Fibroblast of lung (primary cell): ENCODE measurements at regions not wholly inside any gene's neighbourhood (a gene's known extent, or its start where the extent isn't known, plus 50 kb on each side); places are given as distances from the start of the nearest gene placed in this dataset.
"Not testable (repeated sequence)": the region's sequence is repeated elsewhere in the genome, so short reads cannot be mapped to it uniquely, and the experiment has no call there.

ENCODE experiments used
- DNase-seq, 2 donors: peaks; one replicate each; pipeline versions ENCODE4 v3.0.0 to v3.0.0-alpha.2; 2010; ENCODE audit warnings: low read depth in 2 of 2
- H2AFZ ChIP-seq: 2 replicates; pipeline ENCODE4 v1.5.1; 2012; ENCODE audit warnings: low read length, control low read depth, inconsistent platforms
- H3K27ac ChIP-seq: 2 replicates; pipeline ENCODE4 v1.5.1; 2011; ENCODE audit warnings: low read length, control low read depth; ENCODE audit not compliant: insufficient read depth
- H3K27me3 ChIP-seq: 2 replicates; pipeline ENCODE4 v1.5.1; 2011; ENCODE audit warnings: mild to moderate bottlenecking, low read length; ENCODE audit not compliant: control insufficient read depth, insufficient read depth
- H3K36me3 ChIP-seq: 2 replicates; pipeline ENCODE4 v1.5.1; 2011; ENCODE audit warnings: low read length; ENCODE audit not compliant: control insufficient read depth, insufficient read depth
- H3K4me1 ChIP-seq: 2 replicates; pipeline ENCODE4 v1.5.1; 2011; ENCODE audit warnings: low read length; ENCODE audit not compliant: control insufficient read depth, insufficient read depth; ENCODE audit errors: extremely low read depth
- H3K4me2 ChIP-seq: 2 replicates; pipeline ENCODE4 v1.5.1; 2011; ENCODE audit warnings: low read length, control low read depth; ENCODE audit not compliant: insufficient read depth; ENCODE audit errors: extremely low read depth
- H3K4me3 ChIP-seq, 4 experiments: fragments of 200-600 bp in 1 of 4; sonication (generic) in 1 of 4; replicated peaks in 1 of 4; 2 replicates each; pipeline ENCODE4 v1.5.1; 2011 to 2016; ENCODE audit warnings: low read length in 4 of 4, low read depth in 3 of 4, mild to moderate bottlenecking in 3 of 4, control low read depth in 2 of 4, inconsistent platforms in 1 of 4, mixed read lengths in 1 of 4; ENCODE audit not compliant: insufficient read depth in 1 of 4; ENCODE audit errors: control extremely low read depth in 1 of 4
- H3K79me2 ChIP-seq: 2 replicates; pipeline ENCODE4 v1.5.1; 2012; ENCODE audit warnings: mild to moderate bottlenecking, low read length, inconsistent platforms; ENCODE audit not compliant: control insufficient read depth, insufficient read depth
- H3K9ac ChIP-seq: 2 replicates; pipeline ENCODE4 v1.5.1; 2011; ENCODE audit warnings: mild to moderate bottlenecking, low read length, control low read depth; ENCODE audit not compliant: insufficient read depth
- H3K9me3 ChIP-seq: 2 replicates; pipeline ENCODE4 v1.5.1; 2012; ENCODE audit warnings: low read depth, low read length; ENCODE audit not compliant: control insufficient read depth, insufficient read depth
- H4K20me1 ChIP-seq: 2 replicates; pipeline ENCODE4 v1.5.1; 2011; ENCODE audit warnings: low read length; ENCODE audit not compliant: control insufficient read depth, insufficient read depth; ENCODE audit errors: extremely low read depth
- CTCF ChIP-seq, 2 donors: IDR thresholded peaks in 1 of 2; conservative IDR thresholded peaks in 1 of 2; 1 replicate in 1 of 2; 2 replicates in 1 of 2; pipeline ENCODE4 v1.5.1; 2011 to 2012; ENCODE audit warnings: low read length in 2 of 2, control low read depth in 1 of 2, inconsistent platforms in 1 of 2, low read depth in 1 of 2, mild to moderate bottlenecking in 1 of 2
- EZH2 ChIP-seq: IDR thresholded peaks from 2 replicates; pipeline ENCODE4 v1.5.1; 2012; ENCODE audit warnings: low read length, control low read depth, mild to moderate bottlenecking; ENCODE audit errors: missing control alignments

- H3K9me3 ChIP-seq: no peaks in the 10 kb centered on the region
- no peak for DNase-seq
- H2AFZ ChIP-seq: no peak overlapping the region
- no peaks in the 10 kb centered on the region for H3K79me2 ChIP-seq
- no peak overlapping the region for H3K27ac ChIP-seq
- no peaks in the 10 kb centered on the region for H3K4me1 ChIP-seq
- no peaks in the 10 kb centered on the region for H3K27me3 ChIP-seq
- TF ChIP-seq EZH2: no peak
- TF ChIP-seq CTCF (conservative IDR thresholded peaks at IDR 0.05 in 1 of 2, IDR thresholded peaks at IDR 0.05 in 1 of 2; ENCODE audit: low read depth in 1 of 2, low read length in 2 of 2): no peak
- no peak overlapping the region for H3K9ac ChIP-seq
- H3K4me3 ChIP-seq: no peak overlapping the region
- H3K36me3 ChIP-seq: no peaks in the 10 kb centered on the region
- H4K20me1 ChIP-seq: no peaks in the 10 kb centered on the region
- no peak overlapping the region for H3K4me2 ChIP-seq
These were observed 750.9 kb downstream of the BRINP3 start for GRCh38 chr1:189726806-189727205.

- Histone ChIP-seq H3K27me3 (no peaks in the 10 kb centered on the region), H3K9me3 (no peaks in the 10 kb centered on the region), H3K4me3 (no peak overlapping the region), H3K79me2 (no peaks in the 10 kb centered on the region), H3K4me2 (no peak overlapping the region), H4K20me1 (no peaks in the 10 kb centered on the region), H3K36me3 (no peaks in the 10 kb centered on the region), H3K4me1 (no peaks in the 10 kb centered on the region), H3K27ac (no peak overlapping the region), H2AFZ (no peak overlapping the region), H3K9ac (no peak overlapping the region)
- no peak for TF ChIP-seq CTCF (conservative IDR thresholded peaks at IDR 0.05 in 1 of 2, IDR thresholded peaks at IDR 0.05 in 1 of 2; ENCODE audit: low read depth in 1 of 2, low read length in 2 of 2)
- TF ChIP-seq EZH2: no peak
- peak in 1 of 2 donors; percentile 33 for DNase-seq
These were observed 726.4 kb downstream of the BRINP3 start for GRCh38 chr1:189751311-189751710.

GRCh38 chr1:189752461-189752995 is 725.1 kb downstream of the BRINP3 start:
- no peaks in the 10 kb centered on the region for H3K4me1 ChIP-seq
- no peak overlapping the region for H3K4me3 ChIP-seq
- H3K36me3 ChIP-seq: no peaks in the 10 kb centered on the region
- no peaks in the 10 kb centered on the region for H4K20me1 ChIP-seq
- H3K79me2 ChIP-seq: no peaks in the 10 kb centered on the region
- no peak overlapping the region for H3K27ac ChIP-seq
- H3K9me3 ChIP-seq: no peaks in the 10 kb centered on the region
- no peak for TF ChIP-seq CTCF (conservative IDR thresholded peaks at IDR 0.05 in 1 of 2, IDR thresholded peaks at IDR 0.05 in 1 of 2; ENCODE audit: low read depth in 1 of 2, low read length in 2 of 2)
- no peak for TF ChIP-seq EZH2
- H2AFZ ChIP-seq: no peak overlapping the region
- no peak overlapping the region for H3K9ac ChIP-seq
- H3K4me2 ChIP-seq: no peak overlapping the region
- peak; percentile 34 to 70 for DNase-seq
- no peaks in the 10 kb centered on the region for H3K27me3 ChIP-seq

GRCh38 chr1:189755100-189755499 is 722.6 kb downstream of the BRINP3 start:
- not testable (repeated sequence) for H3K36me3 ChIP-seq, H2AFZ ChIP-seq, H3K9me3 ChIP-seq, DNase-seq, H3K4me3 ChIP-seq, H3K4me2 ChIP-seq, H3K9ac ChIP-seq, H3K27me3 ChIP-seq, H3K27ac ChIP-seq, H3K79me2 ChIP-seq, H4K20me1 ChIP-seq, H3K4me1 ChIP-seq
